Natural killer cell (primary cell): ENCODE measurements at regions not wholly inside any gene's neighbourhood (a gene's known extent, or its start where the extent isn't known, plus 50 kb on each side); places are given as distances from the start of the nearest gene placed in this dataset.

Source experiments
- ATAC-seq, 3 donors: fragments of 150-1000 bp in 2 of 3; fragments of 200-7000 bp in 1 of 3; cut with Tn5 transposase; 1 replicate in 1 of 3; 2 replicates in 2 of 3; pipeline ENCODE4 v1.10.0; 2021; ENCODE audit warnings: mild to moderate bottlenecking in 2 of 3, moderate library complexity in 2 of 3
- DNase-seq, 2 donors: peaks; one replicate each; pipeline versions ENCODE4 v3.0.0 to v3.0.0-alpha.2; 2013 to 2021; ENCODE audit warnings: mixed read lengths in 1 of 2
- H3K27ac ChIP-seq: one replicate; pipeline ENCODE4 v1.5.1; 2013; ENCODE audit warnings: mild to moderate bottlenecking, low read length
- H3K27me3 ChIP-seq: one replicate; pipeline ENCODE4 v1.6.1; 2013; ENCODE audit warnings: low read length; ENCODE audit not compliant: control insufficient read depth, insufficient read depth
- H3K36me3 ChIP-seq: one replicate; pipeline ENCODE4 v1.6.1; 2013; ENCODE audit warnings: low read length; ENCODE audit not compliant: control insufficient read depth, insufficient read depth
- H3K4me1 ChIP-seq: one replicate; pipeline ENCODE4 v1.6.1; 2013; ENCODE audit warnings: low read length; ENCODE audit not compliant: control insufficient read depth, insufficient read depth
- H3K4me3 ChIP-seq: one replicate; pipeline ENCODE4 v1.5.1; 2013; ENCODE audit warnings: low read length
- H3K9me3 ChIP-seq: one replicate; pipeline ENCODE4 v1.6.1; 2013; ENCODE audit warnings: low read length; ENCODE audit not compliant: control insufficient read depth, insufficient read depth
- H3K27ac Mint-ChIP-seq, 2 donors: one replicate each; pipeline ENCODE4 v1.8.0; 2022; ENCODE audit warnings: mild to moderate bottlenecking in 2 of 2, mixed read lengths in 2 of 2, moderate library complexity in 1 of 2
- H3K27me3 Mint-ChIP-seq, 2 donors: one replicate each; pipeline ENCODE4 v1.8.0; 2022; ENCODE audit warnings: low read depth in 2 of 2, mixed read lengths in 2 of 2
- H3K36me3 Mint-ChIP-seq: one replicate; pipeline ENCODE4 v1.8.0; 2022; ENCODE audit warnings: mixed read lengths
- H3K4me1 Mint-ChIP-seq, 2 donors: one replicate each; pipeline ENCODE4 v1.8.0; 2022; ENCODE audit warnings: mixed read lengths in 2 of 2
- H3K4me3 Mint-ChIP-seq: one replicate; pipeline ENCODE4 v1.8.0; 2022; ENCODE audit warnings: mild to moderate bottlenecking, moderate library complexity, mixed read lengths
- H3K9me3 Mint-ChIP-seq, 2 donors: one replicate each; pipeline ENCODE4 v1.8.0; 2022; ENCODE audit warnings: mixed read lengths in 2 of 2
- CTCF ChIP-seq: fragments of 200-600 bp; IDR thresholded peaks from one replicate; pipeline ENCODE4 v1.8.0; 2022; ENCODE audit warnings: antibody characterized with exemption
- WGBS: methylation state at CpG from one replicate; pipeline ENCODE4 v1.1.7; 2013; ENCODE audit warnings: missing lambda C conversion rate; ENCODE audit not compliant: insufficient coverage; 5-methylcytosine and 5-hydroxymethylcytosine counted together
- intact Hi-C: fragments of 100-400 bp; cut with micrococcal nuclease; formaldehyde crosslinking; loops from one replicate; pipeline ENCODE4 v1.14.2; 2022

- Histone ChIP-seq H3K4me3 (no peak overlapping the region), H3K27me3 (no peaks in the 10 kb centered on the region), H3K4me1 (no peaks in the 10 kb centered on the region), H3K36me3 (no peaks in the 10 kb centered on the region), H3K27ac (no peak overlapping the region), H3K9me3 (peaks cover 4% of the 10 kb centered on the region)
- Mint-ChIP-seq H3K4me1 (no peaks in the 10 kb centered on the region), H3K27me3 (no peaks in the 10 kb centered on the region), H3K36me3 (peaks cover under 1% of the 10 kb centered on the region), H3K27ac (no peak overlapping the region), H3K9me3 (peaks cover 4 to 8% of the 10 kb centered on the region in 2 donors), H3K4me3 (no peak overlapping the region)
- intact Hi-C loops, result no loop called here
- 86% methylated on average over 1 of the region's 1 CpG for WGBS
- ATAC-seq (no peak), DNase-seq (no peak)
- TF ChIP-seq CTCF, result no peak
These were observed 478.5 kb upstream of the PCDH10 start for GRCh38 chr4:132670557-132670956.

DNA sequence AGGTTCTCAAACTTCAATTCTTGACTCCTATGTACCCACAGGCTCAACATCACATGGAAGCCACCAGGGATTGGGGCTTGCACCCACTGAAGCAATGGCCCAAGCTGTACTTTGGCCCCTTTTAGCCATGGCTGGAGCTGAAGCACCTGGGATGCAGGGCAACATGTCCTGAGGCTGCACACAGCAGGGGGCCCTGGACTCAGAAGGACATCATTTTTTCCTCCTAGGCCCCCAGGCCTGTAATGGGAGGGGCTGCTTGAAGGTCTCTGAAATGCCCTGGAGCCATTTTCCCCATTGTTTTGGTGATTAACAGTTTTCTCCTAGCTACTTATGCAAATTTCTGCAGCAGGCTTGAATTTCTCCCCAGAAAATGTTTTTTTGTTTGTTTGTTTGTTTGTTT lies 465.1 kb upstream of the PCDH10 start:
- Histone ChIP-seq H3K4me3 (no peak overlapping the region), H3K27me3 (no peaks in the 10 kb centered on the region), H3K36me3 (no peaks in the 10 kb centered on the region), H3K9me3 (peaks cover 8% of the 10 kb centered on the region), H3K4me1 (no peaks in the 10 kb centered on the region), H3K27ac (no peak overlapping the region)
- H3K27ac Mint-ChIP-seq, result no peak overlapping the region
- TF ChIP-seq CTCF, result no peak
- ATAC-seq, result no peak
- H3K9me3 Mint-ChIP-seq, result peaks cover 15 to 26% of the 10 kb centered on the region in 2 donors
- intact Hi-C loops, result no loop called here
- no peaks in the 10 kb centered on the region for H3K27me3 Mint-ChIP-seq
- H3K4me1 Mint-ChIP-seq, result no peaks in the 10 kb centered on the region
- no peaks in the 10 kb centered on the region for H3K36me3 Mint-ChIP-seq
- no peak for DNase-seq
- no peak overlapping the region for H3K4me3 Mint-ChIP-seq

DNA sequence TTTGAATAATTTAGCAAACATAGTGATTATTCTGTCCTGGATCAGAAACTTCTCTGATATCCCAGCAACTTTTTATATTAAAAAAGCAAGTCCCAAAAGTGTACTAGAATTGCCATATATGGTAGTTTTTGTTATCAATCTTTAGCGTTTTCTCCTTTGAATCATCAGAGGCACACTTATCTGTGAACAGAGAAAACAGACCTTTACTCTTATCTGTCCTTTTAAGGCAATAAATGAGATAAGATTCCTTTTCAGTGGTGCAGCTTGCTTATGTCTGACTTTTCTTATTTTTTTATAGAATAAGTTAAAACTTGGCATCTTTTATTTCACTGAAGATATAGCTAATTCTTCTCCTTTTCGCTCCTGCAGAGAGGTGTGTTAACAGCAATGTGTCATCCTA lies 458.1 kb upstream of the PCDH10 start:
- no peaks in the 10 kb centered on the region for H3K36me3 ChIP-seq
- Mint-ChIP-seq H3K4me3 (no peak overlapping the region), H3K4me1 (no peaks in the 10 kb centered on the region), H3K27ac (no peak overlapping the region), H3K36me3 (no peaks in the 10 kb centered on the region), H3K9me3 (peaks cover 7 to 17% of the 10 kb centered on the region in 2 donors), H3K27me3 (no peaks in the 10 kb centered on the region)
- peaks cover 3% of the 10 kb centered on the region for H3K9me3 ChIP-seq
- no CpG with 5 or more reads among the region's 2 CpGs for WGBS
- no peaks in the 10 kb centered on the region for H3K4me1 ChIP-seq
- no peak overlapping the region for H3K4me3 ChIP-seq
- no peak overlapping the region for H3K27ac ChIP-seq
- TF ChIP-seq CTCF, result no peak
- ATAC-seq (no peak), DNase-seq (no peak)
- intact Hi-C loops, result no loop called here
- H3K27me3 ChIP-seq, result no peaks in the 10 kb centered on the region

GRCh38 chr4:132691668-132692067 lies 457.4 kb upstream of the PCDH10 start:
- WGBS, result 50% methylated on average over 1 of the region's 2 CpGs
- Mint-ChIP-seq H3K27me3 (no peaks in the 10 kb centered on the region), H3K9me3 (peaks cover 7 to 17% of the 10 kb centered on the region in 2 donors), H3K27ac (no peak overlapping the region), H3K4me1 (no peaks in the 10 kb centered on the region), H3K4me3 (no peak overlapping the region), H3K36me3 (no peaks in the 10 kb centered on the region)
- Histone ChIP-seq H3K9me3 (peaks cover 3% of the 10 kb centered on the region), H3K4me3 (no peak overlapping the region), H3K27ac (no peak overlapping the region), H3K27me3 (no peaks in the 10 kb centered on the region), H3K36me3 (no peaks in the 10 kb centered on the region), H3K4me1 (no peaks in the 10 kb centered on the region)
- no peak for DNase-seq
- TF ChIP-seq CTCF, result no peak
- ATAC-seq, result no peak
- intact Hi-C loops, result no loop called here
